ENCODE measurements at regions not wholly inside any gene's neighbourhood (a gene's known extent, or its start where the extent isn't known, plus 50 kb on each side); places are given as distances from the start of the nearest gene placed in this dataset.

- Histone ChIP-seq H3K4me1 (replicated peaks; ENCODE audit: insufficient read depth) (peaks cover 10% of the 10 kb centered on the region; the same call in 1 of the 2 replicates), H4K20me1 (ENCODE audit: insufficient read depth) (no peaks in the 10 kb centered on the region), H3F3A (ENCODE audit: insufficient read depth, low read depth) (no peaks in the 10 kb centered on the region), H3K9me3 (ENCODE audit: insufficient read depth, low read depth) (no peaks in the 10 kb centered on the region), H3K9me2 (ENCODE audit: insufficient read depth) (no peaks in the 10 kb centered on the region; the same call in 1 of the 2 replicates), H3K36me3 (ENCODE audit: low read depth) (no peaks in the 10 kb centered on the region), H3K4me3 (no peak overlapping the region), H3K27ac (no peak overlapping the region), H3K27me3 (ENCODE audit: insufficient read depth, low read depth) (0 out of 2 replicates have a peak, but pooled peaks cover 4% of the 10 kb centered on the region), H3K79me2 (ENCODE audit: low read depth) (no peaks in the 10 kb centered on the region), H2AFZ (no peak overlapping the region), H3K4me2 (no peak overlapping the region)
- TF ChIP-seq CTCF (conservative IDR thresholded peaks at IDR 0.05), result no peak
- BruUV-seq (replicated peaks), result no TSS peak
- no peak for DNase-seq
- intact Hi-C loops (cut with micrococcal nuclease; ENCODE audit: unreplicated experiment), result no loop called here
- POLR2A ChIA-PET (ENCODE audit: unreplicated experiment), result no interaction called here
- CTCF ChIA-PET, result no interaction called here
These were observed 191.9 kb upstream of the UBL3 start for GRCh38 chr13:30042272-30042671.

- no peak overlapping the region for H3K27ac ChIP-seq
- no peak overlapping the region for H3K4me3 ChIP-seq
- ChIA-PET CTCF (no interaction called here), POLR2A (ENCODE audit: unreplicated experiment) (no interaction called here)
- no peaks in the 10 kb centered on the region; the same call in 1 of the 2 replicates for H3K9me2 ChIP-seq (ENCODE audit: insufficient read depth)
- BruUV-seq (replicated peaks), result no TSS peak
- H2AFZ ChIP-seq, result no peak overlapping the region
- no peaks in the 10 kb centered on the region for H4K20me1 ChIP-seq (ENCODE audit: insufficient read depth)
- intact Hi-C loops (cut with micrococcal nuclease; ENCODE audit: unreplicated experiment), result no loop called here
- H3K27me3 ChIP-seq (ENCODE audit: insufficient read depth, low read depth), result 0 out of 2 replicates have a peak, but pooled peaks cover 4% of the 10 kb centered on the region
- 0 out of 2 replicates have a peak, but pooled peaks cover 4% of the 10 kb centered on the region for H3K4me1 ChIP-seq (replicated peaks; ENCODE audit: insufficient read depth)
- TF ChIP-seq CTCF (conservative IDR thresholded peaks at IDR 0.05) (no peak), EZH2 (IDR thresholded peaks at IDR 0.05; ENCODE audit: low read depth) (no peak)
- no peaks in the 10 kb centered on the region for H3K9me3 ChIP-seq (ENCODE audit: insufficient read depth, low read depth)
- H3K4me2 ChIP-seq, result no peak overlapping the region
- no peaks in the 10 kb centered on the region for H3K79me2 ChIP-seq (ENCODE audit: low read depth)
- no peak for DNase-seq
- H3K36me3 ChIP-seq (ENCODE audit: low read depth), result no peaks in the 10 kb centered on the region
- no peaks in the 10 kb centered on the region for H3F3A ChIP-seq (ENCODE audit: insufficient read depth, low read depth)
These were observed 189.1 kb upstream of the UBL3 start for GRCh38 chr13:30039511-30039911.

GRCh38 chr13:30038884-30039283 lies 188.5 kb upstream of the UBL3 start:
- H4K20me1 ChIP-seq (ENCODE audit: insufficient read depth), result no peaks in the 10 kb centered on the region
- POLR2A ChIA-PET (ENCODE audit: unreplicated experiment), result no interaction called here
- CTCF ChIA-PET, result no interaction called here

More at GRCh38 chr13:30038884-30039283, 188.5 kb upstream of the UBL3 start:
- Histone ChIP-seq H3K9me3 (ENCODE audit: insufficient read depth, low read depth) (no peaks in the 10 kb centered on the region), H3K79me2 (ENCODE audit: low read depth) (no peaks in the 10 kb centered on the region), H3K9me2 (ENCODE audit: insufficient read depth) (no peaks in the 10 kb centered on the region; the same call in 1 of the 2 replicates), H3K27ac (no peak overlapping the region), H3K4me2 (no peak overlapping the region), H3K4me1 (replicated peaks; ENCODE audit: insufficient read depth) (peaks cover 4% of the 10 kb centered on the region; the same call in 1 of the 2 replicates), H3K4me3 (no peak overlapping the region), H2AFZ (no peak overlapping the region), H3K36me3 (ENCODE audit: low read depth) (no peaks in the 10 kb centered on the region), H3K27me3 (ENCODE audit: insufficient read depth, low read depth) (0 out of 2 replicates have a peak, but pooled peaks cover 4% of the 10 kb centered on the region), H3F3A (ENCODE audit: insufficient read depth, low read depth) (peaks cover 2% of the 10 kb centered on the region; the same call in 1 of the 2 replicates)
- no peak for TF ChIP-seq EZH2 (IDR thresholded peaks at IDR 0.05; ENCODE audit: low read depth)
- no peak for TF ChIP-seq CTCF (conservative IDR thresholded peaks at IDR 0.05)
- no peak for DNase-seq
- intact Hi-C loops (cut with micrococcal nuclease; ENCODE audit: unreplicated experiment), result no loop called here
- BruUV-seq (replicated peaks), result no TSS peak

Measured in PC-9 (cell line).